HG02678 (cell line): ENCODE measurements at regions not wholly inside any gene's neighbourhood (a gene's known extent, or its start where the extent isn't known, plus 50 kb on each side); places are given as distances from the start of the nearest gene placed in this dataset.

ENCODE experiments used
- ATAC-seq: cut with Tn5 transposase; IDR thresholded peaks from one replicate; pipeline ENCODE4 v1.9.1; 2021; ENCODE audit warnings: mild to moderate bottlenecking, moderate library complexity; ENCODE audit not compliant: unreplicated experiment

DNA sequence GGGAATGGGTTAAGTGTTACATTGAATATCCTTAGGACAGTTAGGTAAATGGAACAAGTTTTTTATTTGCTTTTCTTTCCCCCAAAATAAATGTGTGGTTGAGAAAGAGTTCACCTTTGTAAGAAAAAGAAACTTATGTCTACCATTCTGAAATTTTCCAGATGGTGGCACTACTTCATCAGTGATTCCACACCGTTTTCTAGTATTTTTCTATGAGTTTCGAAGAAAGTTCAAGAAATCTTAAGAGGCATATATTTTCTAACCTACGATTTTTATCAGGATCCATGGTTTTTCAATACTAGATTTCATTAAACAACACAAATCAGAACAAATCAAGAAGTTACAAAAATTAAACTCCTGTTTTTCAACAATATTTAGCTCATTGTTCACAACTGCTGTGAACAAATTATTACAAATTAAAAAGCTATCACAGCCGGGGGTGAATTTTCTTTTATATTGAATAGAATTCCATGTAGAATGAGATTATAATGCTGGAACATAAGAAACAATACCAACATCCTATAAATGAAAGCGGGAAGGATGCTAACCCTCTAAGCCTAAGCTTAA is 163.1 kb upstream of the NPVF start:
- no peak for ATAC-seq

- no peak for ATAC-seq
These were observed 163.8 kb upstream of the NPVF start for GRCh38 chr7:25391961-25392587.

- no peak for ATAC-seq
These were observed 164.5 kb upstream of the NPVF start for GRCh38 chr7:25392588-25393338.

DNA sequence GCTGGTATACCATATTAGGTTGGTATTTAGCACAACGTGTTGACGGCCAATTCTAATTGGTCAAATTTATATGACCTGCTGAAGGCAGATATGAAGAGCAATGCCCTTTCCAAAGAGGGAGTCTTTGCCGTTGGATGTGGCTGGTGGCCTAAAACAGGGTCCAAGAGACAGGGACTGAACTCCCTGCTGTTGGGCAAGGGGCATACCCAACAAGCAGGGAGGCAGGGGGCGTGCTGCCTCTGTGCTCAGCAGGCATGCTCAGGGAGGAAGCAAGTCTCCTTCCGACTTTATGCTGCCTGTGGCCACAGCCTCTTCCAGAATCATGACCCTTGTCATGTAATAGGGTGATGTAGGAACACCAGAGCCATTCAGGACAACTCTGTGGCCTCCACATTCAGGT is 167.7 kb upstream of the NPVF start:
- ATAC-seq, result no peak

GRCh38 chr7:25396668-25397067 is 168.4 kb upstream of the NPVF start:
- ATAC-seq, result no peak

- ATAC-seq, result no peak
These were observed 170.1 kb upstream of the NPVF start for GRCh38 chr7:25398418-25398817.

DNA sequence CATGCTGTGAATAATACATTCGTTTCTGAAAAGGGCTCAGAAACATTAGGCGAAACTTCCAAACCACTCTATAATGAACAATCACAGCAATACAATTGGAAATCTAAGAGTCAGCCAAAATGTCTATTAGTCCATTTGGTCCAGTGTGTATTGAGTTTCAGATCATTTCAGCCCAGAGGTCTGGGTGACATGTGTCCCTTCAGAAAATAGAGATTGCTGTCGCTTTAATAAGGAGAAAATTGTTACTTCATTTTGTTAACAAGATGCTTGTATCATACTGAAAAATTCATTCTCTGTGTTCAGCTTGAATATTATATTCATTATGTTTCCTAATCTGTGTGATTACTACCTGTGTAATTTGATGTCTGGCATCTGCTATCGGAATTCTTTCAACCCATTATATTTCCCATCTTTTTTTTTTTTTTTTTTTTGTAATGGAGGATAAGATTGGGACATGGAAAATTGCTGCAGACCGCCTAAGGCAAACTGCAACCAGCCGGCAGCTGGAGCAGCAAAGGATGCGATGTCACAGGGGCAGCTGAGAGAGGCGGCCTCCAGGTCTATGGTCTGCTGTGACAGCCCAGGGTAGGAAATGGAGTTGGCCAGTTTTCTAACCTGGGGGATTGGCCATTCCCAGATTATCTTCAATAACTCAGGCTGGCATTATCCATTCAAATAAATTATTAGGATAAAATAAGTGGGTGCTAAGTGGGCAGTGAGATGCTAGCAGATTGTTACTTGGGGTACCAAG is 170.9 kb upstream of the NPVF start:
- ATAC-seq, result no peak

DNA sequence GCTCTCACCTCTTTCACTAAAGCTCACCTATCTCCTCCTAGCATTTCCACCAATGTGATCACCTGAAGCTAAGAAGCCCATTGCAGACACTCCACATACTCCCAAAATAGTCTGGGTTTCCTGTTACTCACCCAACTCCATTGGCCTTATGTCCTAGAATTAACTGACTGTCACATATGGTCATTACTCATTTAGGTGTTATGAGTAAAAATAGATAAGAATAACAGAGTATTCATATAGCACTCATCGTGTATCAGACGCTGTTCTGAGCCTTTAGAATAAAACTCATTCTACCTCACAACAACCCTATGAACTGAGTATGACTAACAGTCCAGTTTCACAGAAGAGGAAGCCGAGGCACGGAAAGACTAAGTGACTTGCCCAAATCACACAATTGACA is 174.2 kb upstream of the NPVF start:
- no peak for ATAC-seq

DNA sequence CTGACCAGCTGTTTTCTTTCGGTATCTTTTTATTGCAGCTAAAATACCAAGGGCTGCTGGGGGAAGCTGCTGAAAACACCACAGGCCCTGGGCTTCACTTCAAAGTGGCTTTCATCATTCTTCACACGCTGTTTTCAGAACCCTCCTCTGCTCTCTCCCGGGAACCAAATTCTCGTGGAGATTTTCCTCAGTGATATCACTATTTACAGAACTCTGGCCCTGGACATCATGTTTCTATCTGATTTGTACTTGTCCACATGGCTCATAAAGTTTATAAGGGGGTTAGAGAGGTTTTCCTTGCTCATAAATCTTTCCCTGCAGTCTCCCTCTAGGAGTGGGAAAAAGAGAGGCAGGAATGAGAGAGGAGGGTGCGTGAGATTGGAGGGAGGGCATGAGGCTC is 177.4 kb upstream of the NPVF start:
- no peak for ATAC-seq

DNA sequence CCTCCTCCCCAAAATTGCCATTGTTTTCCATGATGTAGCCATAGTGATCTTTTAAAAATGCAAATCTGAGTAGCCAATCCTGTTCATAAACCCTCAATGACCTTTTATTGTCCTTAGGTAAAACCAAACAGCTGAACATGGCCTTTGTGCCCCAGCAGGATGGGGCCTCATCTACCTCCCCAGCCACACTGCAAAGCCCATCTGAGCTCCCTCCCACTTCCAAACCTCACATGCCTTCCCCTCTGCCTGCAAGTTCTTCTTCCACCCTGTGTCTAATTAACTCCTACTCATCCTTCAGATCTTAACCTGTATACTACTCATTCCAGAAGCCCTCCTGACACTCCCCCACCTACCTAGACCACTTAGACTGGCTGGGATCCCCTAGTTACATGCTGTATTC is 178.8 kb upstream of the NPVF start:
- no peak for ATAC-seq

- ATAC-seq, result no peak
These were observed 179.9 kb upstream of the NPVF start for GRCh38 chr7:25408012-25408687.

- ATAC-seq, result no peak
These were observed 180.6 kb upstream of the NPVF start for GRCh38 chr7:25408876-25409275.

DNA sequence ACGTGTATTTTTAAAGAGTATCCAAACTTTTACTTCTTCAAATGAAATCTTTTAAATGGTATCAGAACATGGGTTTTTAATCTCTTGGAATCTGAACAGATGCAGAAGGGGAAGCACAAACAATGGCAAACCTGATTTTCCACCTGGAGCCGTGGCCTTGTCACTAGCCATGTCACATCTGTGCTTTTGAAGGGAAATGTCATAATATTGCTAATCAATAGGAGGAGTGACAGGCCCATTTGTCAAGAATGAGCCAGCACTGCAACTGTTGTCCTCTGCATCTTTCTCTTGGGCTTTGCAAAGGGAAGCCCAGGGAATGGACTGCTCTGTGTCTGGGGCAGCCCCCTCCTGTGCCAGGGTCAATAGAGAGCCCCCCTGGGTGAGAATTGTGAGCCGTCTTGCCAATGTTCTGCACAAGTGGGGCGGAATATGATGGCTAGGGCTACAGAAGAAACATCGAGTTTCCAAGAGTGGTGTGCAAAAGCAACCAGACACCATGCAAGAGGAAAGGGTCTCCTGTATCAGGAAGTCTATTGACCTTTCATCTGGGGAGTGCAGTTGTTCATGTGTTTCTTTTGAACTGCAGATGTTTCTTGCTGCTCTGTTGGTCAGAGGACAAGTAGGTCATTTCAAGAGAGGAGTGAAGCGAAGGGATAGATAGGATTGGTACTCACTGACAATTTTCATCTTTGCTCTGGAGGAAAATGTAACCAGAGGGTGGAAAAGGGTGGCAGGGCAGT is 181.8 kb upstream of the NPVF start:
- no peak for ATAC-seq

GRCh38 chr7:25420771-25421170 is 192.5 kb upstream of the NPVF start:
- no peak for ATAC-seq

DNA sequence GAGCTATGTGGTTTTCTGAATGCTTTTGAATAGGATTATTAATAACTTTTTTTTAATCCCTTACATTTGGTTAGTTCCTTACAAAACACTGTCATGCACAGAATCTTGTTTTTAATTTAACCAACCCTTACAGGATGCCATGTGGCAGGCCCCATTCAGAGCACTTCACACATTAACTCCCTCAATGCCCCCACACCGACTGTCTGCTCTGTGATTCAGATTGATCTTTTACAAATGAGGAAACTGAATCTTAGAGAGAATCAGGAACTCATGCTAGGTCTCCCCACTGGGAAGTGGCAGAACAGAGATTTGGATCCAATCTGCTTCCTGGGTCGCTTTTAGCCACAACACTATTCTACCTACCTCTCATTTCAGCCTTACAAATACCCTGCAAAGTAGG is 195.8 kb upstream of the NPVF start:
- ATAC-seq, result no peak

GRCh38 chr7:25424855-25425254 is 196.6 kb upstream of the NPVF start:
- no peak for ATAC-seq

DNA sequence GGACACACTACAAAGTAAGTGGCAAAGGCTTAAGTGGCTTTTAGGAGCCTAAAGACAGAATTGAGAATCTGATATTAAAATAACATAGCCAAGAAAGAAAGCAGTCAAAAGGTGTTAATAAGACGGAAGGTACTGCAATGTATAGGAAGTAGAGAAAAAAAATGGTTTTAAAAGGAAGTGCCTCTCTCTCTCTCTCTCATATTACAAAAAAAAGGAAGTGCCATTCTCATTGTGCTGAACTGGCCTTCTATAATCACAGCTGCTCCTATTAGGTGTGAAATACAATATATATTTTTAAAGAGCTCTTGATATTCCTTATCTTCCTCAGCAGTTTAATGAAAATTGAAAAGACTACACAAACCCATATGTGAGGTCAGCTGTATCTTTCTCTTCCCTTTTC is 199.4 kb upstream of the NPVF start:
- ATAC-seq, result no peak

DNA sequence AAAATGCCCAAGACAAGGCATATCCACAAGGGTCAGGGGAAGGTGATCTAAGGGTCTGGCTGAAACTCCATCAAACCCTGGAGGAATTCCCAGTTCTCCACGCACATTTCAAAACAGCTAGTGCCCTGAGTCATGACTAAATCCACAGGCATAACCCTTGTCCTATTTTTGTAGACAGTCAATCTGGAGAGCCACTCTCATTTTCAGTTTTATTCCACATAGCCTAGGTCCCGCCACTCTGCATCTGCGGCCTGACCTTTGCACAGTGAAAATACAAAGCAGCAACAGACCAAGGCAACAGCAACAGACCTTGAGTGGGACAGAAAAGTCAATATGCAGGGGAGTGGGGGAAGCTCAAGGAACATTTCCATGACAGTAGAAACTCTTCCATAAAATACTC is 201.4 kb upstream of the NPVF start:
- ATAC-seq, result no peak

DNA sequence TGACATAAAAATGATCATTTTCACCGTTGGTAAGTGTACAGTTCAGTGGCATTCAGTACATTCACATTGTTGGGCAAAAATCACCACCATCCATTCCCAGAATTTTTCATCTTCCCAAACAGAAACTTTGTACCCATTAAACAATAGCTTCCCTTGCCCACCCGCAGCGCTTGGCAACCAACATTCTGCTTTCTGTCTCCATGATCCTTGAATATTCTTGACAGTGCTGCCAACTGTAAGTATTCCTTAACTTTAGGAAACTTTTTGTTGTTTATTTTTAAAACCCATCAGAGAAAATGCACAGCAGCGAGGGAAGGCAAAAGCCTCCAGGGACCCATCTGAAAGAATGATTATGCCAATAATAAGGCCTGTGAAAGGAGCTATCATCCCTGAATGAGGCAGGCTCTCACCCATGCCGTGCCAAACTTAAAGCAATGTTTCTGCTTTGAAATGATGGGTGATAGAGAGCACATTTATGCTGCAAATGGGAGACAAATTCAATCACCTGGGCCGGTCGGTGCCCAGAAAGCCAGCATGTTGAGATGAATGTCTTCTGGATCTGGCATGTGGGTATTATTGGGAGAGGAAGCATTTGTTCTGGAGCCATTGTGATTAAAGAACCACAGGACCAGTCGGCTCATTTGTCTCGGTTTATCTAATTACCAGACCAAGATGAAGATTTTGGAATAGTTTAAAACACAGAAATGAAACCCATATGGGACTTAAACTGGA is 202.1 kb upstream of the NPVF start:
- no peak for ATAC-seq

DNA sequence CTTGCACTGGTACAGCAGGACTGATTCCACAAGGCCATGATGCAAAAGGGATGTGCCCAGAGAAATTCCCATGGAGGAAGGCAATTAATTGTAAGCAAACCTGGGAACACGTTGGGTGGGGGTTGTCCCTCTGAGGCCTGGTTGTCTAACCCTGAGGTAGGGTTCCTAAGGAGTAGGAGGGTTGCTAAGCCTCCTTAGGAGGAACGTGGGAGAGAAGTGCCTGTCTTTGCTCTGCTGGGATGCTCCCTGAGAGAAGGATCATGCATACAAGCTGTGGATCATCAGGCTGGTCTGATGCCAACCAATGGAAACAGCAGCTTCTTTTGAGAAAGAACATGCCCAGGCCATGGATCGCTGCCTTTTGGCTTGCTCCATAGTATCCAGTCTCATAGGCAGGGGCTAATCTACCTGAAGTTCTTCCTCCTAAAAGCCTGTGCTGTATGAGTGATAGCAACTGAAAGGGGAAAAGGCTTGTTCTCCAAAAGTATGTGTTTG is 203.7 kb upstream of the NPVF start:
- ATAC-seq, result no peak
